Tibial nerve (tissue), 4 donors: ENCODE measurements at regions not wholly inside any gene's neighbourhood (a gene's known extent, or its start where the extent isn't known, plus 50 kb on each side); places are given as distances from the start of the nearest gene placed in this dataset.

ENCODE experiments used
- CTCF ChIP-seq, 5 experiments: fragments of 200-600 bp in 3 of 5; fragments of 450-650 bp in 2 of 5; sonication (generic) in 3 of 5; IDR thresholded peaks; one replicate each; pipeline ENCODE4 v1.5.1; 2016 to 2019; ENCODE audit warnings: antibody characterized with exemption in 5 of 5, mild to moderate bottlenecking in 3 of 5, moderate library complexity in 2 of 5
- EP300 ChIP-seq, 2 donors: sonication (generic); formaldehyde crosslinking; IDR thresholded peaks; one replicate each; pipeline ENCODE4 v1.6.1; 2017; ENCODE audit warnings: antibody characterized with exemption in 2 of 2, mild to moderate bottlenecking in 1 of 2

GRCh38 chr14:104439625-104440024 is 139.9 kb upstream of the C14orf180 start:
- TF ChIP-seq CTCF (IDR thresholded peaks at IDR 0.05) (no peak), EP300 (IDR thresholded peaks at IDR 0.05) (no peak)
